GM18858 (cell line): ENCODE measurements at regions not wholly inside any gene's neighbourhood (a gene's known extent, or its start where the extent isn't known, plus 50 kb on each side); places are given as distances from the start of the nearest gene placed in this dataset.
"Not testable (repeated sequence)": the region's sequence is repeated elsewhere in the genome, so short reads cannot be mapped to it uniquely, and the experiment has no call there.

Source experiments
- ATAC-seq: cut with Tn5 transposase; IDR thresholded peaks from one replicate; pipeline ENCODE4 v1.9.1; 2021; ENCODE audit not compliant: unreplicated experiment

DNA sequence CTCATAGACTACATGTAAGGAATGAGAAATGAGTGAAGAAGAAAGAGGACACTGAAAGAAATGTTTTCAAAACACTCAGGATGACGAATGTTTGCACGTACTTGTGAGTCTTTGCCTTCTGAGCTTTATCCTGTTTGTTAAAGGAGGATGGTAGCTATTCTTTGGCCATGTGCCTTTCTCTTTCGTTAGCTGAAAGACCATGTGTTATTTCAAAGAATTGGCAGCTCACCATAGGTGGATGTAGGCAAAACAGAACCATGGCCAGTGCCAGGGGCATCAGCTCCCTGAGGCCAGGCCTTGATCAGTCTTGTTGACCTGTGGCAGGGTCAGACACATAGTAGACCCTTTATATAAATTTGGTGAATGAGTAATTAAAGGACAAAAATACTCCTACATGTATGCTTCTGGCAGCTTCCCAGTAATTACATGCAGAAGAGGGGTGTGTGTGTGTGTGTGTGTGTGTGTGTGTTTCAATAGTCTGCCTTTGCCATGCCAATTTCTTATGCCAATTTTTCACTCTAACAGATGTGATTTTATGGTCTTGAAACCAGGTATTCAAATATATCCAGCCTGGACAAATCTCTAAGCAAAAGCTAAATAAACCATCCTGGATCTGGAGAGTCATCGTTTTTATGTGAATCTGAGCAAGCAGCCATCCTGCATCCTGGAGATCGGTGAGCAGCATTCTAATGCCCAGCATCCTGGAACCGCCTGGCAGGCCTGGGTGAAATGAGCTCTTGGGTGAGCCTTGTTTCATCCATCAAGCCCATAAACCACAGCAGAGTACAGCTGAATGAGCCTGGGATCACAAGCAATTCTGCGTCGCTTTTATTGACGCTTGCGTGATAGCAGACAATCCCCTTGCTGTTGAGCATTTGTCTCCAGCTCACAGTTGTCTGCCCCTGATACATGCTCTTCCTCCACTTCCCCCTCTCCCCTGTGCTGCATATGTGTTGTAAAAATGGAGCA, 475.4 kb downstream of the MED10 start:
- ATAC-seq: no peak

DNA sequence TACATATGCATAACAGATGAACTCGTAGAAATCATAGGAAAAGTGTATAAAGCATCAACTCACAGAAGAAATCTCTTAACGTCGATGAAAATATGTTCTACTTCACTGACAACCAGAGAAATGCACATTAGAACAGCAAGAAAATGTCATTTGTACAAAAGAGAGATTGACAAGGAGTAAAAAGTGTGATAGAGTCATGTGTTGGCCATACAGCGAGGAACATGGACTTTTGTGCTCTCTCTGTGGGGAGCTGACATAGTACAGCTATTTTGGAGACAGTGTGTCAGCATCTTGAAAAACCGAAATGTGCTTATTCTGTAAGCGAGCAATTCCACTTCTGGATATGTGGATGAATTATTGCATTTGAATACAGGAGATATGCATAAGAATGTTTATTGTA, 477.9 kb downstream of the ICE1 start:
- no peak for ATAC-seq

DNA sequence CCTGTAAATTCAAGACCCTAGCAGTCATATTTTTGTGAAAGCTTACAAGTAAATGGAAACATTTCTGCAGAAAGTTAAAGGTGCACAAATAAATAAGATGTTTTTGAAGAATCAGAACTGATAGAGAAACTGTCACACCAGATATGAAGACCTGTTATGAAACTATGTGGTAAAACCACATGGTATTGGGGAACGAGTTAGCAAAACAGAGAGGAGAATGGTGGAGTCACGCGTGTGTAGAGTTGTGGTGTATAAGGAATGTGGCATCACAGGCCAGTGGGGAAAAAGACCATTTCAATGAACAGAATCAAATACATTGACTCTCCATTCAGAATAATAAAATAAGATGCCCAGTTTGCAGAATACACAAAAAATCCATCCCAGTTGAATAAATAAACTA, 477.2 kb downstream of the ICE1 start:
- ATAC-seq: no peak

DNA sequence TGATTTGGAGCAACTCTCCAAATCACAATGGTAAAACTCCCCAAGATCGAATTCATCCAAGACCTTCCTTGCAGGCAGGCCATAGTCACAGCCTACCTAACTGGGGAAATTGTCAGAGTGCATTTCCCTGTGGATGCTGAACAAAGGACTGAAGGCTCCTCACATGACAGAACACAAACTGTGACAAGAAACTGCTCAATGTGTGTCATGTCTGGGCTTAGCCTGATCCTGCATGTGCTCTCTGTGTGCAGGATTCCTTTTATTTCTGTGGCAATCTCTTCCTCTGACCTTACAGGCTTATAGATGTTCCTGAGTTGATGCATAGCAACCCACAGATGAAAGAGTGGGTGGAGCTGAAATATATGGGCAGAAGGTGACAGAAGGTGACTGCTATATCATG, 465.8 kb downstream of the ICE1 start:
- no peak for ATAC-seq

DNA sequence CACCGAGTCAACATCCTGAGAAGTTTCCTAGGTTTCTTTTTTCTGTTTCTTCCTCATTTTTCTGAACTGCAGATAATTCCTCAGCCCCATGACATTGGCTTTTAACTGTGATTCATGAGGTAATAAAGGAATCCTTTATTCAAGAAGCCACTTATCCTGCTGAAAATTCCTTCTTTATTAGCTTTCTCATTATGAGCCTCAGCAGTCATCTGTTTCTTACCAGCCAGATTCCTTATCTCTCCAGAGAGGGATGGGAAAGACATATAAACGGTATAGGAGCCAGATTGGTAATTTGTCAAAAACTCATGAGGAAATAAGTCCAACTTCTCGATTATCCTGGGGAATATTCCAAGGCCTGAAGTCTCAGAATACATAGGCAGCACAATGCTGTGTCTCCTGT, 465.4 kb downstream of the ICE1 start:
- ATAC-seq: no peak

DNA sequence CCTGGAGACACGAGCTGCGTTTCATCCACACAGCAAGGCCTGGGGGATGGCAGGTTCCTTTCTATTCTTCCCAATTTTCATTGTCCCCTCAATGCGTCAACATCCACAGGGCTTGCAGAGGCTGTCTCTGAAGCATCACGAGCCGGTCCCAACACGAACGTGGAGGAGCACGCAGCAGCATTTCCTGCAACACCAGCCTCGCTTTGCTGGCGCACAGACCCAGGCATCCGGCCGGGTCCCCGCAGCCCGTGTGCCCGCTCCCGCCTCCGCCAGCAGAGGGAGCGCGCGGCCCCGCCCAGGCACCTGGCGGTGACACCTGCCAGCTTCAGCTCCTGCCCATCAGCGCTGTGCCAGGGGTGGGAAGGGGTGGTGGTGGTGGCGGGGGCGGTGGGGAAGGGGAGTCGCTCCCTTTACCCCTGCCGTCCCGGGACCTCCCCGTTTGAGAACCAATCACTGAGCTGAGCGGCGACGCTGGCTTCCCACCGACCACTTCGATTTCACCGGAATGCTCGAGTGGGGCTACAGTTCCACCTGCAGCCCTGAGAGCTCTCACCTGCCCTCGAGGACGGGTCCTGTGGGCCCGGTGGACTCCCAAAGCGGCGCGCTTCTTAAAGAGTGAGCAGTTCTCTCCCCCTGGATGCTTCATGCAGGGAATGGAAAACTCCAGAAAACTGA, 464.5 kb downstream of the ICE1 start:
- peak; percentile 75 for ATAC-seq

DNA sequence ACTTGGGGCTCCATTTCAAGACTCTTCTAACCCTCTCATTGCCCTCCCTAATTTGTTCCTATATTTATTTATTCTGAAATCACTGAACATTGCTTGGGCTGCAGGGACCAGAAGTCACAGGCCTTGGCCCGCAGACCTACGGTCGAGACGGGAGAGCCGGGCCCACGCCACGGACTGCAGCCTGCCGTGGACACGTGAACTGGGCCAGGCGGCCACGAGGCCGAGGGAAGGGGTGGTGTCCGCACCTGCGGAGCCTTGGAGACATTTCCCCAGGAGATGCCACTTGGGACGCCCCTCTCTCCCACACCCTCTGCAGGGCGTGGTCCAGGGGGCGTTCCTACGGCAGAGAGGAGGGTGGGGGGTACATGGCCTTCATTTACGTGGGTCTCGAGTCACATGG, 463.9 kb downstream of the ICE1 start:
- no peak for ATAC-seq

DNA sequence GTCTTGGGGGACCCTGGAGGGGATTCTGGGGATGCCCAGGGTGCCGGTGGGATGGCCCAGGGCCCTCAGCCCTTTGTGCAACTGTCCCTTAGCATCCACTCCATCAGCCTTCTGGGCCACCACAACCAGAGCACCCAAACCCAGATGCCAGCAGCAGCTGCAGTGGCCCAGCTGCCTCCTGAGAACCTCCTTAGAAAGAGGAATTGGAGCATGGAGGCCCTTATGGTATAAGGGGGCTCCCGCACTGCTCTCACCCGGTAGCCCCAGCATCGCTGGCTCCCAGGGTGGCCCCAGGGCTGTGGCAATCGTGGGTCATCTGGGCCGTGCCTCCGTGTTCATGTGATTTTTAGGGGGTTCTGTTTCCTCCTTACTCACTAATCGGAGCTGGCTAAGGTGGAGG, 463.3 kb downstream of the ICE1 start:
- no peak for ATAC-seq

DNA sequence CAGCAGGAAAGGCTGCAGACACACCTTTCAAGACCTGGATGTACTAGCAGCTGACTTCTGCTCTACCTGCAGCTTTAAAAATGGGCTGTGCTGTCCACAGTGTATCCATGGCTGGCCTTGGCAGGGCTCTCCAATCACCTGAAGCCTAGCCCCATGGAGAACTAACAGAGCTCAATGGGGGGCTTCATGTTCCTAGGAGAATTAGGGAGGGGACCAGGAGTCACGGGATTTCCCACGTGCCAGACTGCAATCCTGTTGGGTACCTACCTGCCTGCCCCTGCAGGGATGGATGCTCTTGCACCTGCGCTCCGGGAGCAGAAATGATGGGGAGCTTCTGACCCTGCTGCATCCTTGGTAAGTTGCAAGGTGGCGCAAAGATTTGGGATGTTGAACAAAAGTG, 462.1 kb downstream of the ICE1 start:
- no peak for ATAC-seq

DNA sequence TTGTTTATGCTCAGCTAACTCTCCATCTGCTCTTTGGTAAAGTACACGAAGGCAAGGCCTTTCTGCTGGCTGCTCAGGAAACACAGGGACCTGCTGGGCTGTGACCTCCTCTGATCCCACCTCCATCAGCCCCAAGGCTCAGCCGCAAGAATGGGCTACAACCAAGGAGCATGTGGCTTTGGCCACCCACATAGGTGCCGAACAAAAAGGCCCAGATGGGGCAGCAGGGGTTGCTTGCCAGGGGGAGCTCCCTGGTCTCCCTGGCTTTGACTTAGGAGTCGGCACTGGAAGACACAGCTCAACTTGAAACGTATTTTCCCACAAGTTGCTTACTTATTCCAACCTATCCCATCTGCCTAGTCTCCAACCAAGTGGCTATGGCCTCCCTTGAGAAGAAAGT, 461.1 kb downstream of the ICE1 start:
- ATAC-seq: no peak

DNA sequence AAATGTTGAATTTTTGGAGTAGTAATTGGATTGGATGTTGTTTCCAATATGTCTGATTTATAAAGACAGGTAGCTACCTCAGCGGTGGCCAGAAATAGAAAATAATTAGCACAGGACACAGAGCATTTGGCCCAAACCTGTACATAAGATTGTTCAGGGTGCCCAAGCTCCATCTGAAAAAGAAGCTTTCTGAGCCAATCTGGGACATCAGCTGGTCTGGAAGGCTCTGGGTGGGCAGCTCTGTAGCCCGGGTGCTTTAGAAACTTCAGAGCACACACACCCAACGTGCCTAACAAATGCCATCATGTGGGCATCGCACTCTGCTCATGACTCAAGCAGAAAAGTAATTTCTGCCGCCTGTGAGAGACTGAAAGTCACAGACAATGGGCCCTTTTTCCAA, 460.7 kb downstream of the ICE1 start:
- ATAC-seq: no peak

DNA sequence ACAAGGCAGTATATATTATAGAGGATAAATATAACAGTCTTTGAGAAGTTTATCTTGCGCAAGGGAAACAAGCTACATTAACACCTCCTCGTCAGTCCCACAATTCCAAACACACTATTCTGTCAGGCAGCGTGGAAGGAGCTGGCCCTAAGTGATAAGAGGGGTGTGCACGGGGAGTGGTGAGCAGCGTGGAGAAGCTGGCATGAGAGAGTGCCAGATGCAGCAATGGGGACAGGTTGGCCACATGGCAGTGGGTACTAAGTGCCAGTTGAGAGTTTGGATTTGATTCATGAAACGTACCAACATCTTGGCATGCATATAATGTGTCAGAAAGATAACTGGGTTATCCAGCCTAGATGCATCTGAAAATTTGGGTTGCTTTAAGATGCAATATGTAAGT, 460.2 kb downstream of the ICE1 start:
- ATAC-seq: no peak

DNA sequence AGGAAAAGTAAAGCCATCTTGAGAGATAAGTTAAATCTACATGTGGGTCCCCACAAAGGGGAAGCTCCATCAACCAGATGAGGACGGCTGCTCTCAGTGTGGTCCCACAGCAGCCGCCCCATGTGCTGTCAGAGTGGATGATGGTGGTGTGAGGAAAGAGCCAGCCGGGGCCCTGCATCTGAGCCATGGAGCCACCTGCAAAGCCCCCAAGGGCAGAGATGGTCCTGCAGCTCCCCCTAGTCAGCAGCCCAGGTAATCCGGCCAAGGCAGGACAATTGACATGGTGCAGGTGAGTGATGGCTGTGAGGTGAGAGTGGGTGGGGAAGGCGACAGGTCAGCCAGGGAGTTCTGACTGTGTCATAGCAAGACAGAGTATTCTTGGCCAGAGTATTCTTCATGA, 458.8 kb downstream of the ICE1 start:
- no peak for ATAC-seq

DNA sequence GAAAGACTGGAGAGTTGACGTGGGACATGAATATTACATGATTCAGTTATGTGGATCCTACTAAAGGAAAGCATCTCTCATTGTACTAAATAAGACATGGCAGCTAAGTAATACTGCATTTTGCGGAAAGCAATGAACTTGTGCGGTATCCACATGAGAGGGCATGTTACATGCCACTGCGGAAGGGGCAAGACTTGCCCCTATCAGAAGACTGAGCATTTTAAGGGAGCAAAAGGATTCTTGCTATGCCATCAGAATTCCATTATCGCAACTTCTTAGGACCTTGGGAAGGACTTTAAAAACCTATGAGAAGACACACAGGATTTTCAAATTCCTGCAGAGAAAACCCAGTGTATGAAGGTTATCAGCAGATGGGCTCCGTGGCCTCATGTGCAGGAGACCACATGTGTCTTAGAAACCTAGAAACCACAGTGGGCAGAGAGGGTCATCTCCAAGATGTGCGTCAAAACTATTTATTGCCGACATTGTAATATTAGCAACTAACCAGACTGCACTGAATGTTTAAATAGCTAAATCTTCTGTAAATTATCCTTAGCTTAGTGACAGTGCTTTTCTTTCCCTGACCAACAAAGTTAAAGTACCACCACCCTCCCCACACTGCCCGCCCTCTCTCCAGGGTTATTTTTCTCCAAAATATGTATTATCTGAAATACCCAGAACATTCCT, 457.7 kb downstream of the ICE1 start:
- ATAC-seq: no peak

DNA sequence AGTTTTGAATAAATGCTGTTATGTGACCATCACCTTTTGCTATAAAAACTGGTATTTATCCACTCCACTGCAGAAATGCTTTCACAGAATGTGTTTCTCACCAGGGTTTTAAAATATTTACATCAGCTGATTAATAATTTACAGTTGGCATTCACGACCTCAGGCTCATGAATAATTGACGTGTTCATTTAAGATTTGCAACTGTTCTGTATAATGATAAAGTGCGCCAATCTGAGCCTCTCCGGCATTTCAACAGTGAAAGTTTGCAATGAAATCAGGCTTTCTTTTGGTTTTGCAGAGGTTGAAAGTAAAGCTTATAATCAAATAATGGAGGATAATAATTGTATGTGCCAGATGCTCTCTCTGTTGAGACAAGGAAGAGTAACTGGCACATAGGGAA, 434.9 kb downstream of the ICE1 start:
- ATAC-seq: no peak

DNA sequence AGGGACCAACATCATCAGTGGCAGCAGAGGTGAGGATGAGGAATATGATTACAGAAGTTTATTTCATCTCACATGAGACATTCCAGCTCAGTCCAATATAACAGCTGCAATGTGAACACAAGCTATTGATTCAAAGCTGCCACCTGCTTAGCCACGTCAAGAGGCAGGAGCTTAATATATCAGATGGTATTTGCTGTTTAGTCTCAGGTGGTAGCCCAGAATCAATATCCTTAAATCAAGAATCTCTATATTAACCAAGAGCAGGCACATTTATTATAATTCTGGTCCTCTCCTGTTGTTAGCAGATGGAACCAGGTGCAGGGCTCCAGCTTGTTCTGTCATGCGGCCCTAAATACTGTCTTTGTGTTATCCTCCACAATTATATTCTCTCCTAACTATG, 431.6 kb downstream of the ICE1 start:
- ATAC-seq: no peak

DNA sequence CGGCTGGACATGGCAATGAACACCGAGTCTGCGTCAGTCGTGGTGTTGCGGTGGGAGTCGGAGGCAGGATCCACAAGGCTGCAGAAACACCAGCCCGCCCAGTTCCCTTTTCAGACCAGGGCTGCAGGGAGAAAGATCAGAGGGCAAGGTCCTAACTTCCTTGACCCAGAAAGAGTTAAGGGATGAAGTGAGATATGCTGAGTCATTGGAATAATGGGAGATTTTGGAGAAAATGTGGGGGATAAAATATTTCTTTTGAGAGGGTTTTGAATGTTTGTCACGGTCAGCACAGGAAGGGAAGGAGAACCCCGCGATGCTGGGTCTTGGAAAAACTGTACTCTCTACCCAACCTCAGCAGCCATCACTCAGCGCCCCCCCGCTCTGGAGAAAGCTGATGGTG, 416.0 kb downstream of the ICE1 start:
- no peak for ATAC-seq

DNA sequence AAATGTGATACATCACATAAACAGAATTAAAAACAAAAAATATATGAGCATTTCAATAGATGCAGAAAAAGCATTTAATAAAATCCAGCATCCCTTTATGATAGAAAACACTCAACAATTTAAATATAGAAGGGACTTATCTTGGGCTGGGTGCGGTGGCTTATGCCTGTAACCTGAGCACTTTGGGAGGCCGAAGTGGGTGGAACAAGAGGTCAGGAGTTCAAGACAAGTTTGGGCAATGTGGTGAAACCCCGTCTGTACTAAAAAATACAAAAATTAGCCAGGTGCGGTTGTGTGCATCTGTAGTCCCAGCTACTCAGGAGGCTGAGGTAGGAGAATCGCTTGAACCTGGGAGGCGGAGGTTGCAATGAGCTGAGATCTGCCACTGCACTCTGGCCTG, 409.1 kb downstream of the ICE1 start:
- ATAC-seq: not testable (repeated sequence)

DNA sequence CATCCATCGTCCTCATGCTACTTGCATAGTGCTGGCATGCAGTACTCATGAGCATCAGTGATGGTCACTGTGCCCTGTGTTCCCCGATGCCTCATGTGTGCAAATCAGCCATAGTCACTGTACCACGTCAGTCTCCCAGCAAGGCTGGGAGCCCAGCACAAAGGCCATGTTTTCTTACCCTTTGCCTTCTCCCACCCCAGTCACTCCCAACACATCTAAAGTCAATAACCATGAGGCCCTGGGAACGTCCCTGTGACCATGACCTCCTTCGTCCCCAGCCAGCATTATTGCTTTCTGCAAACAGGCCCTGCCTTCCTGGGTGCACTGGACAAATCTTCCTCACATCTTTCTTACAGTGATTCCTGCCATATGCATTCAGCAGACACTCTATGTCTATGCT, 406.1 kb downstream of the ICE1 start:
- ATAC-seq: no peak

DNA sequence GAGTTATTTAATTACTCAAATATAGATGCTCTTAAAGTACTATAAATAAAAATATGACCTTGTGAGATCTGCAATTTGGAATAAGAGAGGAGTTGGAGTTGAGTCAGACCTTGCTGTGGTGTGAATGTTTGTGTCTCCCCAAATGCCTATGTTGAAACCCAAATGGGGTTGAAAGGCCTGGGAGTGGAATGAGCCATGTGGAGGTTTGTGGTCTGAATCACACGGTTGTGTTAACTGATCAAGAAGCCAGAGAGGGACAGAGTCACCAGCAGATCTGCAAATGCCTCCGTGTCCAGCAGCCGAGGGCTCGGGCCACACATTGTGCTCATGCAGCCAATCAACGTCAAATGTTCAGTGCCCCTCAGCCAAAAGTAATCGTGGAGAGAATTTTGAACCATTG, 404.4 kb downstream of the ICE1 start:
- no peak for ATAC-seq

DNA sequence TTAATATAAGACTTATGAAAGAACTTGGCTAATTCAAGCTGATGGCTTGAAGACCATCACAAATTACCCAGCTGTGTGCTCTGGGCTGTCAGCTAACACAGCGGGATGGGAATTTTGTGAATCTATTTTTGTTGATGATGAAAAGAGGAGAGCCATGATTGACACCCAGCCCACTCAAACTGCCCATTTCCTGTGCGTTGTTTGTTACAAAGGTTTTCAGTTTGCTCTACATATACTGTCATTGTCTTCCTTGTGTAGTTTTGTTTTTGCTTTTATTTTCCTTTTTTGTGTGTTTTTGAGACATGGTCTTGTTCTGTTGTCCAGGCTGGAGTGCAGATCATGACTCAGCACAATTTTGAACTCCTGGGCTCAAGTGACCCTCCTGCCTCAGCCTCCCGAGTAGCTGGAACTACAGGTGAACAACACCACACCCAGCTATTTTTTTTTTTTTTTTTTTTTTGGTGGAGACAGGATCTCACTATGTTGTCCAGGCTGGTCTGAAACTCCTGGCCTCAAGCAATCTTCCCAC, 400.3 kb downstream of the ICE1 start:
- no peak for ATAC-seq

DNA sequence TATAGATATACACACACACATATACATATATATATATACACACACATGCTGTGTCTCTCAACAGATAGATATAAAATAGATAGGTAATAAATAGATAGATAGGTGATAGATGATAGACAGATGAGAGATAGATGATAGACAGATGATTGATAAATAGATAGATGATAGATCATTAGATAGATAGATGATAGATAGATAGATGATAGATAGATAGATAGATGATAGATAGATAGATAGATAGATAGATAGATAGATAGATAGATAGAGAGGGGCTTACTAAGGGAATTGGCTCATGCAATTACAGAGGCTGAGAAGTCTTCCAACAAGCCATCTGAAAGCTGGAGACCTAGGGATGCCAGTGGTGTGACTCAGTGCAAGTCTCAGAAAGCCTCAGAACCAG, 394.5 kb downstream of the ICE1 start:
- ATAC-seq: no peak
